Left ventricle myocardium inferior (tissue), 1 donor: ENCODE measurements at regions not wholly inside any gene's neighbourhood (a gene's known extent, or its start where the extent isn't known, plus 50 kb on each side); places are given as distances from the start of the nearest gene placed in this dataset.

Experiments used
- DNase-seq: peaks from one replicate; pipeline ENCODE4 v3.0.0-alpha.2; 2020
- H3K27ac ChIP-seq: fragments of 200-600 bp; replicated peaks from 2 replicates; pipeline ENCODE4 v1.8.0; 2021
- H3K27me3 ChIP-seq: fragments of 200-600 bp; 2 replicates; pipeline ENCODE4 v1.8.0; 2021; ENCODE audit warnings: low read depth
- H3K36me3 ChIP-seq: fragments of 200-600 bp; 2 replicates; pipeline ENCODE4 v1.8.0; 2021
- H3K4me1 ChIP-seq: fragments of 200-600 bp; 2 replicates; pipeline ENCODE4 v1.8.0; 2021
- H3K4me3 ChIP-seq: fragments of 200-600 bp; 2 replicates; pipeline ENCODE4 v1.8.0; 2021; ENCODE audit warnings: mild to moderate bottlenecking, moderate library complexity
- H3K9me3 ChIP-seq: fragments of 200-600 bp; replicated peaks from 2 replicates; pipeline ENCODE4 v1.8.0; 2021
- intact Hi-C: fragments of 100-400 bp; cut with micrococcal nuclease; formaldehyde crosslinking; loops from one replicate; pipeline ENCODE4 v1.11.0; 2022
- TF ChIP-seq, protein P1 (sequence below): fragments of 200-600 bp; IDR thresholded peaks from 2 replicates; pipeline ENCODE4 v1.8.0; 2021; ENCODE audit warnings: antibody characterized with exemption, mild to moderate bottlenecking, borderline replicate concordance
- donor health status: DM: no; HTN: yes; CAD: no; lungs with severe emphysema.

DNA sequence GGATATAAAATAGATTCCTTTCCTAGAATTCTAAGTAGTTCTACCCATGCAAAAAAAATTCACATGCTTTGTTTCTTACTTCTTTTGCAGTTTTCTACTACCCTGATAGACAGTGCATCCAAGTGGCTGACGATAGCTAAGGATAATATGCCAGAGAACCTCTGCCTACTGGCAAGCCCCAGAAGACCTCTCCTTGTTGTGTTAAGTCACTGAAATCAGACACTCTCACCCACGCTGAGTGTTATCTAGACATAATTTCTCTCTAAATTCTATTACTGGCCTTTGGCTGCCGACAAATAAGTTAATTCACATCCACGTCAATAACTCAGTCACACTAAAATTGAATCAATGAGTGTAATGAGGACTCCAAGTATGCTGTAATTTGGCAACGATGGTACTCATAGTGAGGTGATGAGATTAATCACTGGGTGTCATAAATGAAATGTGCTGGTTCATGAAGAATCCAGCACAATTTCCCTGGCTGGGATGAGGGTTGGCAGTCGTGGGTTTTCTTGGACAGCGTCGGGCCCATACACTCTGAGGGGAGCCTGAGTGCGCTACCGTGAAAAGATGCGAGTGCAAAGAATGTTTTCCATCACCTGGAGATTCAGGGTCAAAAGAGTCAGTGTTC, 354.8 kb upstream of the TMEM132C start:
- Histone ChIP-seq H3K27me3 (no peaks in the 10 kb centered on the region), H3K27ac (no peak overlapping the region), H3K9me3 (no peaks in the 10 kb centered on the region), H3K36me3 (no peaks in the 10 kb centered on the region), H3K4me3 (no peak overlapping the region), H3K4me1 (peaks cover 4% of the 10 kb centered on the region)
- intact Hi-C loops: no loop called here
- no peak for DNase-seq
- TF ChIP-seq, protein P1, sequence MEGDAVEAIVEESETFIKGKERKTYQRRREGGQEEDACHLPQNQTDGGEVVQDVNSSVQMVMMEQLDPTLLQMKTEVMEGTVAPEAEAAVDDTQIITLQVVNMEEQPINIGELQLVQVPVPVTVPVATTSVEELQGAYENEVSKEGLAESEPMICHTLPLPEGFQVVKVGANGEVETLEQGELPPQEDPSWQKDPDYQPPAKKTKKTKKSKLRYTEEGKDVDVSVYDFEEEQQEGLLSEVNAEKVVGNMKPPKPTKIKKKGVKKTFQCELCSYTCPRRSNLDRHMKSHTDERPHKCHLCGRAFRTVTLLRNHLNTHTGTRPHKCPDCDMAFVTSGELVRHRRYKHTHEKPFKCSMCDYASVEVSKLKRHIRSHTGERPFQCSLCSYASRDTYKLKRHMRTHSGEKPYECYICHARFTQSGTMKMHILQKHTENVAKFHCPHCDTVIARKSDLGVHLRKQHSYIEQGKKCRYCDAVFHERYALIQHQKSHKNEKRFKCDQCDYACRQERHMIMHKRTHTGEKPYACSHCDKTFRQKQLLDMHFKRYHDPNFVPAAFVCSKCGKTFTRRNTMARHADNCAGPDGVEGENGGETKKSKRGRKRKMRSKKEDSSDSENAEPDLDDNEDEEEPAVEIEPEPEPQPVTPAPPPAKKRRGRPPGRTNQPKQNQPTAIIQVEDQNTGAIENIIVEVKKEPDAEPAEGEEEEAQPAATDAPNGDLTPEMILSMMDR: no peak

DNA sequence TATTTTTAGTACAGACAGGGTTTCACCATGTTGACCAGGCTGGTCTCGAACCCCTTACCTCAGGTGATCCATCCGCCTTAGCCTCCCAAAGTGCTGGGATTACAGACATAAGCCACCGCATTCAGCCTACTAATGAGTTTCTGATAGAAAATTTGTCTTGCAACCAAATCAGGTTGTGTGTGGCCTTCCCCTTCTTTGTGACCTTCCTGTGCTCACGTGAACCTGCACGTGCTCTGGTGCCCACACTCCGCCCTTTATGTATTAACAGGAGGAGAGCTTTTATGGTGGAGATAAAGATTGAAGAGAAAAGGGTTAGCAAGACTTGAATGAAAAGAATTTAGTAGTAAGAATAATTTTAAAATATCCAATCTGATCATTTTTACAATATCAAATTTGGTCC, 343.5 kb upstream of the TMEM132C start:
- Histone ChIP-seq H3K27ac (no peak overlapping the region), H3K4me3 (no peak overlapping the region), H3K4me1 (peaks cover 7% of the 10 kb centered on the region), H3K27me3 (no peaks in the 10 kb centered on the region), H3K36me3 (no peaks in the 10 kb centered on the region), H3K9me3 (no peaks in the 10 kb centered on the region)
- no peak for DNase-seq
- intact Hi-C loops: no loop called here
- TF ChIP-seq, protein P1: no peak

DNA sequence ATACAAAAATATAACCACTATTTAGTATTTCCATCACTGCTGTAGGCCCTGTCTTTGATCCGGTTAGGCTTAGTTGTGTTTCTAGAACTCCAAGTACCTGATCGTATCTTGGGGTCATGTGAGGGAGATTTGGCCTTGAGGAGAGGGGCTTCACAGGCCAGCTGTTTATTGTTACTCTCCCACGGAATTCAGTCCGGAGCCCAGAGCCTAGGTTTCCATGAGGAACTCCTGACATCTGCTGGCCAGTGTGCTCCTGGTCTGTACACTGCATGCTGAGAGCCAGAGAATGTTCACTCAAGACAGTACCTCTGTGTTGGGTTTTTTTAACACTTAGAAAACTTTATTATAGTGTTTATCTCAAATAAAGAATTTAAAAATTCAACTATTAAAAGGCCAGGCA, 341.0 kb upstream of the TMEM132C start:
- Histone ChIP-seq H3K27me3 (no peaks in the 10 kb centered on the region), H3K9me3 (no peaks in the 10 kb centered on the region), H3K27ac (no peak overlapping the region), H3K4me3 (no peak overlapping the region), H3K36me3 (no peaks in the 10 kb centered on the region), H3K4me1 (peaks cover 19% of the 10 kb centered on the region)
- intact Hi-C loops: no loop called here
- DNase-seq: no peak
- TF ChIP-seq, protein P1: peak; percentile 71

DNA sequence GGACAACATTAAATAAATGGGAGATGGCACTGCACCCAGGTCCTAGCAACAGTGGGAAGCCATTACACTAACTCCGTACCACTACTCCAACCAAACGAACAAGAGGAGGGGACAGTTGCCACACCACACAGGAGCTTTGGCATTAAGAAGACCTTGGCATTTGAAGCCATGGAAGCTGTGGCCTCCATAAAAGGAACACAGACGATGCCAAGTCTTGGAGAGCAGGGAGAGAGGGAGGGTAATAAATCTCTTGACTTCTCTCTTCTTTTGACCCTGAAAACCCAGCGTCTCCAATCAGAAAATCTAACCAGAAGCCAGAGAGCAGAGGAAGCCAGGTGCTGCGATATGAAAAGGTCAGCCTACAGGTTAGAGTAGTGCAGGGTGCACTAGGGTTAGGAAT, 338.8 kb upstream of the TMEM132C start:
- intact Hi-C loops: no loop called here
- Histone ChIP-seq H3K36me3 (no peaks in the 10 kb centered on the region), H3K27ac (peak overlapping the region; percentile 58), H3K9me3 (no peaks in the 10 kb centered on the region), H3K27me3 (no peaks in the 10 kb centered on the region), H3K4me1 (peaks cover 19% of the 10 kb centered on the region), H3K4me3 (no peak overlapping the region)
- TF ChIP-seq, protein P1: no peak
- no peak for DNase-seq

DNA sequence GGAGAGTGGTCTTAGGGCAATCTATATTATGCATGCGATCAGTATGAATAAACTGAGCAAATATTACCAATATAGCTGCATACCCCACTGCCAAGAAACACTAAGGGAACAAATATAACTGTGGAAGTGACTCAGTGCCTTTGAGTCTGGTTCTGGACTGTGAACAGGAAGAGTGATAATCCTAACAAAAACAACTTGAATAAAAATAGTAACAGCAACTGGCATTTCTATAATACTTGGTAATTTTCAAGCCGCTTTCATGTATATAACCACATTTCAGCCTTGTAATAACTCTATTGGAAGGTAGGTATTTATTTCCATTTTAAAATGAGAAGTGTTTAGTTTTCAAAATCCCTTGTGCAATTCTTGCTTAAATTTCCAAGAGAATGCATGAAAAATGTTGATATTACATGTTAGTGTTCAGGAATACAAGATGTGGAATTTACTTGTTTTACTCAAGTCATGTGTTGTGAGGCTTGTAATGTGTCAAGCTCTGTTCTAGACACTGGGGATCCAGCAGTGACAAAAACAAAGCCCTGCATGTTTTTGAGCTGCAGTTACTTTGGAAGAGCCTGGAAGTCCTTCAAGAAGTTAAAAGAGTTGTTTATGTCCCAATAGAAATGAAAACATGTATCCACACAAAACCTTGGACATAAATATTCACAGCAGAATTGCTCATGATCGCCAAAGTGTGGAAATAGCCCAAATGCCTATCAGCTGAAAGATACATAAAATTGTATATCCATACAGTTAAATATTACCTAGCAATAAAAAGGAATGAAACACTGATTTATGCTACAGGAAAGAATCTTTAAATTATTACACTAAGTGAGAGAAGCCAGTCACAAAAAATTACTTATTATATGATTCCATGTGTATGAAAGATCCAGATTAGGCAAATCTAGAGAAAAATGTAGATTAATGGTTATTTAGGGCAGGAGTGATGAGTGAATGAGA, 338.1 kb upstream of the TMEM132C start:
- intact Hi-C loops: no loop called here
- no peak for DNase-seq
- Histone ChIP-seq H3K4me3 (no peak overlapping the region), H3K36me3 (no peaks in the 10 kb centered on the region), H3K27me3 (no peaks in the 10 kb centered on the region), H3K27ac (peak overlapping the region; percentile 58), H3K9me3 (no peaks in the 10 kb centered on the region), H3K4me1 (peaks cover 19% of the 10 kb centered on the region)
- TF ChIP-seq, protein P1: no peak
